Endothelial cell (in vitro differentiated cells): ENCODE measurements at regions not wholly inside any gene's neighbourhood (a gene's known extent, or its start where the extent isn't known, plus 50 kb on each side); places are given as distances from the start of the nearest gene placed in this dataset.

Experiments
- DNase-seq: peaks from one replicate; pipeline ENCODE4 v3.0.0; 2021; ENCODE audit warnings: low spot score
- H3K27ac Mint-ChIP-seq: one replicate; pipeline ENCODE4 v1.8.0; 2021; ENCODE audit warnings: mixed read lengths, inconsistent platforms; ENCODE audit not compliant: unreplicated experiment
- H3K27me3 Mint-ChIP-seq: one replicate; pipeline ENCODE4 v1.8.0; 2021; ENCODE audit warnings: mild to moderate bottlenecking, moderate library complexity, mixed read lengths, inconsistent platforms; ENCODE audit not compliant: unreplicated experiment
- H3K36me3 Mint-ChIP-seq: one replicate; pipeline ENCODE4 v1.8.0; 2021; ENCODE audit warnings: mild to moderate bottlenecking, low read depth, mixed read lengths, inconsistent platforms; ENCODE audit not compliant: unreplicated experiment
- H3K4me1 Mint-ChIP-seq: one replicate; pipeline ENCODE4 v1.8.0; 2021; ENCODE audit warnings: mild to moderate bottlenecking, mixed read lengths, inconsistent platforms; ENCODE audit not compliant: unreplicated experiment
- H3K4me3 Mint-ChIP-seq: one replicate; pipeline ENCODE4 v1.8.0; 2021; ENCODE audit warnings: mild to moderate bottlenecking, mixed read lengths, inconsistent platforms; ENCODE audit not compliant: unreplicated experiment
- H3K9me3 Mint-ChIP-seq: one replicate; pipeline ENCODE4 v1.8.0; 2021; ENCODE audit warnings: mixed read lengths, inconsistent platforms; ENCODE audit not compliant: unreplicated experiment
- CTCF ChIP-seq: fragments of 200-600 bp; sonication (generic); IDR thresholded peaks from one replicate; pipeline ENCODE4 v1.5.0; 2021; ENCODE audit warnings: antibody characterized with exemption; ENCODE audit not compliant: unreplicated experiment

DNA sequence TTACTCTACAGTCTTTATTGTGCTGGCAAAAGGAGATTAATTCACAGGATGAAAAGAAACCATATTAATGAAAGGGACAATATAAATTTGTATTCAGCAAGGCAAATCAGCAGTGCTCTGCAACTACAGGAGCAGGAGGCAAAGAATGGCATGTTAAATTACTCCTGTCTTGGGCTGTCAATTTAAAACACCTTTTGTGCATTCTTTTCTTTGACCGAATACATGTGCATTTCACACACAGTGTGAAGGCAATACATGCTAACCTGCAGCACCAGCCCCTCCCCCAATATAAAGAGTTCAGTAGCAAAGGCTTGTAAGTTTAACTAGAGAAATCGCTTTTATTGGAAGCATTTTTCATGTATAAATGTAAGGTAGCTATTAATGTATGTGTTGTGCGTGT lies 275.2 kb upstream of the TOPAZ1 start:
- Mint-ChIP-seq H3K9me3 (no peaks in the 10 kb centered on the region), H3K27me3 (peaks cover 1% of the 10 kb centered on the region), H3K27ac (no peak overlapping the region), H3K36me3 (no peaks in the 10 kb centered on the region), H3K4me1 (no peaks in the 10 kb centered on the region), H3K4me3 (no peak overlapping the region)
- no peak for TF ChIP-seq CTCF
- no peak for DNase-seq

GRCh38 chr3:43968465-43968864 lies 273.2 kb upstream of the TOPAZ1 start:
- Mint-ChIP-seq H3K9me3 (no peaks in the 10 kb centered on the region), H3K4me1 (no peaks in the 10 kb centered on the region)
- DNase-seq: no peak

DNA sequence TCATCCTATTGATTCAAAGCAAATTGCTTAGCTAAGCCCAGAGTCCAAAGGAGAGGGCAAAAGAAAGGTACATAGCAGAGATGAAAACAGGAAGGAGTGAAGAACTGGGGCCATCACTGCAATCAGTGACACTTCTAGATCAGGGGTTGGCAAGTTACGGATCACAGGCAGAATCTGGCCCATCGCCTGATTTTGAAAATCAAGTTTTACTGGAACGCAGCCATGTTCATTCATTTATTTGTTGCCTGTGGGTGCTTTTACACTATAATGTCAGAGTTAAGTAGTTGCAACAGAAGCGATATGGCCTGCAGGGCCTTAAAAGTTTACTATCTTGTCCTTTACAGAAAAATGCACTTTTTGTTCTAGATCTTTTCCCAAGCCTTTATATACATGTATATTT lies 271.7 kb upstream of the TOPAZ1 start:
- no peak overlapping the region for H3K4me3 Mint-ChIP-seq
- H3K27ac Mint-ChIP-seq: no peak overlapping the region
- peaks cover 1% of the 10 kb centered on the region for H3K27me3 Mint-ChIP-seq
- DNase-seq: no peak
- no peaks in the 10 kb centered on the region for H3K4me1 Mint-ChIP-seq
- H3K36me3 Mint-ChIP-seq: no peaks in the 10 kb centered on the region
- no peak for TF ChIP-seq CTCF
- H3K9me3 Mint-ChIP-seq: no peaks in the 10 kb centered on the region

More at GRCh38 chr3:43968465-43968864, 273.2 kb upstream of the TOPAZ1 start:
- peaks cover 1% of the 10 kb centered on the region for H3K27me3 Mint-ChIP-seq
- H3K36me3 Mint-ChIP-seq: no peaks in the 10 kb centered on the region
- no peak overlapping the region for H3K4me3 Mint-ChIP-seq
- H3K27ac Mint-ChIP-seq: no peak overlapping the region
- no peak for TF ChIP-seq CTCF

DNA sequence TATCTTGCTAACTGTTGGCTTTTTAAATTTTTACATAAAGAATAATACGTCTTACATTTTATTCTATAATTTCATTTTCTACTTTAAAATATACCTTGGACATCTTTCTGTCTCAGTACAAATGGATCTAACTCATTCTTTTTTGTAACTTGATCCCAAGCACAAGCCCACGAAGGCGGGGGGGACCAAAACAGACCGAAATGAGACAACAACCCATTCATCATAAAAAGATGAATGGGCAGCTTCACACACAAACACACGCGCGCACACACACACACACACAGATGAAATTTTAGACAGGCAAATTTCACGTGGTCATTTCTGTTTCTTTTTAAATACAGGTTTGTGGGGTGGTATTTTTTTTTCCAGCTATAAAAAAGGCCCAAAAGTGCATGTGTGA lies 271.3 kb upstream of the TOPAZ1 start:
- H3K4me1 Mint-ChIP-seq: no peaks in the 10 kb centered on the region
- H3K9me3 Mint-ChIP-seq: no peaks in the 10 kb centered on the region
- no peak overlapping the region for H3K27ac Mint-ChIP-seq

DNA sequence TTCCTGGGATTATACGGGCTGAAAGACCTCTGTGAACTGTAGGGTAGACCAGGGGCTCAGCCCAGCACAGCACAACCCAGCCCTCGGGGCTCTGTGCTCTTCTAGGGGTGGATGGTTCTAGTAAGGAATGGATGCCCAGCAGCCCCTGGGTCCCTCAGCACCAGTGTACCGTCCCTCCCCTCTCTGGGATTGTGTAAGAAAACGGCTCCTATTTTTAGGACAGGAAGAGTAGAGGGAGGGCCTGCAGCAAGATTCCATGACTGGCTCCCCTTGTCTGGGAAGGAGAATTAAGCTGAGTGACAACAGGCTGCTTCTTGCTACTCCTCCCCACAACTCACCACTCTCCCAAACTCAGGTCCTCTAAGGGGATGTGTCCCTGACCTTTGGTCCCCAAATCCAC lies 270.8 kb upstream of the TOPAZ1 start:
- no peak overlapping the region for H3K27ac Mint-ChIP-seq

More for the DNA sequence above, 271.3 kb upstream of the TOPAZ1 start:
- TF ChIP-seq CTCF: no peak
- no peak for DNase-seq
- Mint-ChIP-seq H3K4me3 (no peak overlapping the region), H3K36me3 (no peaks in the 10 kb centered on the region), H3K27me3 (peaks cover 1% of the 10 kb centered on the region)

More for the DNA sequence above, 270.8 kb upstream of the TOPAZ1 start:
- TF ChIP-seq CTCF: no peak
- Mint-ChIP-seq H3K27me3 (peaks cover 1% of the 10 kb centered on the region), H3K36me3 (no peaks in the 10 kb centered on the region), H3K4me1 (no peaks in the 10 kb centered on the region), H3K9me3 (no peaks in the 10 kb centered on the region), H3K4me3 (no peak overlapping the region)
- no peak for DNase-seq
